HEK293 (cell line): ENCODE measurements at regions not wholly inside any gene's neighbourhood (a gene's known extent, or its start where the extent isn't known, plus 50 kb on each side); places are given as distances from the start of the nearest gene placed in this dataset.

ENCODE experiments used
- CTCF ChIA-PET: fragments of 350-600 bp; formaldehyde crosslinking; extraction: SDS; loops from one replicate; lab custom pipeline; 2021; ENCODE audit warnings: antibody characterized with exemption; lab: Yijun Ruan, JAX
- POLR2A ChIA-PET: fragments of 300-600 bp; formaldehyde crosslinking; extraction: SDS; loops from one replicate; lab custom pipeline; 2020; ENCODE audit warnings: antibody characterized with exemption, inconsistent platforms; lab: Yijun Ruan, JAX
- H3K27ac ChIP-seq: fragments of 200-500 bp; sonication (Bioruptor generic); 2 replicates; pipeline ENCODE4 v1.5.1; 2014; ENCODE audit warnings: low read depth, low read length, control low read depth, inconsistent platforms; ENCODE audit errors: extremely low read depth
- H3K36me3 ChIP-seq, 2 experiments: fragments of 200-500 bp in 1 of 2; sonication (Bioruptor generic) in 1 of 2; 1 replicate in 1 of 2; 2 replicates in 1 of 2; pipeline ENCODE4 v1.5.1; 2014 to 2017; ENCODE audit warnings: inconsistent platforms in 2 of 2, low read length in 2 of 2; ENCODE audit not compliant: control insufficient read depth in 2 of 2, insufficient read depth in 1 of 2
- H3K4me1 ChIP-seq: fragments of 200-500 bp; sonication (Bioruptor generic); 2 replicates; pipeline ENCODE4 v1.5.1; 2014; ENCODE audit warnings: mild to moderate bottlenecking, low read length, inconsistent platforms; ENCODE audit not compliant: control insufficient read depth, insufficient read depth
- H3K4me3 ChIP-seq: 2 replicates; pipeline ENCODE4 v1.5.1; 2011; ENCODE audit warnings: low read depth, mild to moderate bottlenecking, control low read depth, low read length, moderate library complexity
- H3K9me3 ChIP-seq: fragments of 200-500 bp; sonication (Bioruptor generic); 2 replicates; pipeline ENCODE4 v1.5.1; 2014; ENCODE audit warnings: low read depth, low read length, inconsistent platforms; ENCODE audit not compliant: control insufficient read depth, insufficient read depth
- BCL11B ChIP-seq: fragments of 450-650 bp; formaldehyde crosslinking; IDR thresholded peaks from 2 replicates; pipeline ENCODE4 v1.5.1; 2016; ENCODE audit warnings: low read depth, missing biosample characterization, missing genetic modification characterization
- GLI4 ChIP-seq: fragments of 450-650 bp; formaldehyde crosslinking; IDR thresholded peaks from 2 replicates; pipeline ENCODE4 v1.5.1; 2016; ENCODE audit warnings: missing biosample characterization, missing genetic modification characterization
- HOXC10 ChIP-seq: sonication (generic); formaldehyde crosslinking; IDR thresholded peaks from 2 replicates; pipeline ENCODE4 v1.8.1; 2023; ENCODE audit warnings: mild to moderate bottlenecking, missing genetic modification reagents
- SCRT1 ChIP-seq: fragments of 450-650 bp; formaldehyde crosslinking; IDR thresholded peaks from 2 replicates; pipeline ENCODE4 v1.5.1; 2016; ENCODE audit warnings: missing biosample characterization, missing genetic modification characterization, borderline replicate concordance
- ZFP3 ChIP-seq: fragments of 450-650 bp; formaldehyde crosslinking; IDR thresholded peaks from 2 replicates; pipeline ENCODE4 v1.5.1; 2016; ENCODE audit warnings: low read depth, missing biosample characterization, missing genetic modification characterization
- ZNF169 ChIP-seq: fragments of 450-650 bp; formaldehyde crosslinking; IDR thresholded peaks from 2 replicates; pipeline ENCODE4 v1.5.1; 2016; ENCODE audit warnings: missing biosample characterization, missing genetic modification characterization
- ZNF311 ChIP-seq: fragments of 450-650 bp; formaldehyde crosslinking; IDR thresholded peaks from 2 replicates; pipeline ENCODE4 v1.5.1; 2017; ENCODE audit warnings: missing biosample characterization, missing genetic modification characterization, borderline replicate concordance
- ZNF391 ChIP-seq: fragments of 450-650 bp; formaldehyde crosslinking; IDR thresholded peaks from 2 replicates; pipeline ENCODE4 v1.5.1; 2016; ENCODE audit warnings: low read depth, missing biosample characterization, missing genetic modification characterization, borderline replicate concordance
- ZNF404 ChIP-seq: fragments of 450-650 bp; formaldehyde crosslinking; IDR thresholded peaks from 2 replicates; pipeline ENCODE4 v1.5.1; 2017; ENCODE audit warnings: missing biosample characterization, missing genetic modification characterization
- ZNF555 ChIP-seq: fragments of 450-650 bp; formaldehyde crosslinking; conservative IDR thresholded peaks from 2 replicates; pipeline ENCODE4 v1.5.1; 2017; ENCODE audit warnings: missing biosample characterization, mild to moderate bottlenecking, missing genetic modification characterization, inconsistent platforms
- ZNF561 ChIP-seq: fragments of 450-650 bp; IDR thresholded peaks from 2 replicates; pipeline ENCODE4 v1.5.1; 2018; ENCODE audit warnings: missing biosample characterization, missing genetic modification characterization, borderline replicate concordance
- ZNF585B ChIP-seq: fragments of 450-650 bp; formaldehyde crosslinking; IDR thresholded peaks from 2 replicates; pipeline ENCODE4 v1.5.1; 2016; ENCODE audit warnings: missing biosample characterization, missing genetic modification characterization
- ZNF664 ChIP-seq: fragments of 450-650 bp; formaldehyde crosslinking; IDR thresholded peaks from 2 replicates; pipeline ENCODE4 v1.5.1; 2016; ENCODE audit warnings: missing biosample characterization, missing genetic modification characterization
- ZNF670 ChIP-seq: fragments of 450-650 bp; formaldehyde crosslinking; IDR thresholded peaks from 2 replicates; pipeline ENCODE4 v1.5.1; 2016; ENCODE audit warnings: missing biosample characterization, missing genetic modification characterization, low read depth
- ZNF76 ChIP-seq: fragments of 450-650 bp; formaldehyde crosslinking; IDR thresholded peaks from 2 replicates; pipeline ENCODE4; 2016; ENCODE audit warnings: low read depth, missing biosample characterization, missing genetic modification characterization, borderline replicate concordance
- ZNF768 ChIP-seq: fragments of 450-650 bp; formaldehyde crosslinking; IDR thresholded peaks from 2 replicates; pipeline ENCODE4 v1.5.1; 2018; ENCODE audit warnings: missing biosample characterization, mild to moderate bottlenecking, missing genetic modification characterization
- ZNF777 ChIP-seq: fragments of 450-650 bp; formaldehyde crosslinking; IDR thresholded peaks from 2 replicates; pipeline ENCODE4 v1.5.1; 2017; ENCODE audit warnings: missing biosample characterization, missing genetic modification characterization, borderline replicate concordance
- ZNF792 ChIP-seq: fragments of 450-650 bp; formaldehyde crosslinking; IDR thresholded peaks from 2 replicates; pipeline ENCODE4 v1.5.1; 2016; ENCODE audit warnings: missing biosample characterization, missing genetic modification characterization
- ZSCAN16 ChIP-seq: fragments of 450-650 bp; formaldehyde crosslinking; IDR thresholded peaks from 2 replicates; pipeline ENCODE4 v1.5.1; 2016; ENCODE audit warnings: missing biosample characterization, missing genetic modification characterization
- TF ChIP-seq, protein P1 (sequence below): fragments of 450-650 bp; formaldehyde crosslinking; IDR thresholded peaks from 2 replicates; pipeline ENCODE4 v1.5.1; 2017; ENCODE audit warnings: missing biosample characterization, mild to moderate bottlenecking, missing genetic modification characterization, moderate library complexity
- TF ChIP-seq, protein P2 (sequence below): fragments of 450-650 bp; formaldehyde crosslinking; IDR thresholded peaks from 2 replicates; pipeline ENCODE4 v1.5.1; 2016; ENCODE audit warnings: missing biosample characterization, missing genetic modification characterization
- TF ChIP-seq, protein P3 (sequence below): fragments of 450-650 bp; formaldehyde crosslinking; IDR thresholded peaks from 2 replicates; pipeline ENCODE4 v1.5.1; 2016; ENCODE audit warnings: missing biosample characterization, missing genetic modification characterization
- TF ChIP-seq, protein P4 (sequence below): fragments of 450-650 bp; formaldehyde crosslinking; IDR thresholded peaks from 2 replicates; pipeline ENCODE4 v1.5.1; 2016; ENCODE audit warnings: missing biosample characterization, missing genetic modification characterization
- TF ChIP-seq, protein P5 (sequence below): sonication (generic); formaldehyde crosslinking; IDR thresholded peaks from 2 replicates; pipeline ENCODE4 v1.8.1; 2022; ENCODE audit warnings: mild to moderate bottlenecking, moderate library complexity, missing genetic modification reagents

- Histone ChIP-seq H3K4me3 (no peak overlapping the region), H3K36me3 (no peaks in the 10 kb centered on the region), H3K4me1 (no peaks in the 10 kb centered on the region), H3K9me3 (no peaks in the 10 kb centered on the region), H3K27ac (no peak overlapping the region)
- ChIA-PET POLR2A (no interaction called here), CTCF (interaction anchor here (0.6 to 3.6 kb wide), 17 partner anchors 10 to 448 kb away, joined by 3 to 30 read pairs (median 4); no protein-coding TSS in a partner anchor)
- TF ChIP-seq GLI4 (tag by site-specific recombination) (no peak), ZNF792 (tag by site-specific recombination) (no peak), ZNF585B (tag by site-specific recombination) (no peak), ZNF404 (tag by site-specific recombination) (no peak), ZNF169 (tag by site-specific recombination) (no peak), ZNF664 (tag by site-specific recombination) (no peak), ZNF555 (tag by site-specific recombination) (no peak), ZNF777 (tag by site-specific recombination) (no peak)
- TF ChIP-seq, protein P1, sequence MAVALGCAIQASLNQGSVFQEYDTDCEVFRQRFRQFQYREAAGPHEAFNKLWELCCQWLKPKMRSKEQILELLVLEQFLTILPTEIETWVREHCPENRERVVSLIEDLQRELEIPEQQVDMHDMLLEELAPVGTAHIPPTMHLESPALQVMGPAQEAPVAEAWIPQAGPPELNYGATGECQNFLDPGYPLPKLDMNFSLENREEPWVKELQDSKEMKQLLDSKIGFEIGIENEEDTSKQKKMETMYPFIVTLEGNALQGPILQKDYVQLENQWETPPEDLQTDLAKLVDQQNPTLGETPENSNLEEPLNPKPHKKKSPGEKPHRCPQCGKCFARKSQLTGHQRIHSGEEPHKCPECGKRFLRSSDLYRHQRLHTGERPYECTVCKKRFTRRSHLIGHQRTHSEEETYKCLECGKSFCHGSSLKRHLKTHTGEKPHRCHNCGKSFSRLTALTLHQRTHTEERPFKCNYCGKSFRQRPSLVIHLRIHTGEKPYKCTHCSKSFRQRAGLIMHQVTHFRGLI (tag by site-specific recombination) = no peak
- TF ChIP-seq, protein P2, sequence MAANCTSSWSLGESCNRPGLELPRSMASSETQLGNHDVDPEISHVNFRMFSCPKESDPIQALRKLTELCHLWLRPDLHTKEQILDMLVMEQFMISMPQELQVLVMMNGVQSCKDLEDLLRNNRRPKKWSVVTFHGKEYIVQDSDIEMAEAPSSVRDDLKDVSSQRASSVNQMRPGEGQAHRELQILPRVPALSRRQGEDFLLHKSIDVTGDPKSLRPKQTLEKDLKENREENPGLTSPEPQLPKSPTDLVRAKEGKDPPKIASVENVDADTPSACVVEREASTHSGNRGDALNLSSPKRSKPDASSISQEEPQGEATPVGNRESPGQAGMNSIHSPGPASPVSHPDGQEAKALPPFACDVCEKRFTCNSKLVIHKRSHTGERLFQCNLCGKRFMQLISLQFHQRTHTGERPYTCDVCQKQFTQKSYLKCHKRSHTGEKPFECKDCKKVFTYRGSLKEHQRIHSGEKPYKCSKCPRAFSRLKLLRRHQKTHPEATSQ (tag by site-specific recombination) = no peak
These were observed 204.0 kb downstream of the DAD1 start for GRCh38 chr14:22384974-22385526.

GRCh38 chr14:22384167-22384549 is 204.9 kb downstream of the DAD1 start:
- H3K36me3 ChIP-seq = no peaks in the 10 kb centered on the region
- ChIA-PET CTCF (interaction anchor here (0.5 to 3.6 kb wide), 15 partner anchors 9 to 461 kb away, joined by 3 to 30 read pairs (median 4); no protein-coding TSS in a partner anchor), POLR2A (no interaction called here)
- no peaks in the 10 kb centered on the region for H3K4me1 ChIP-seq
- H3K27ac ChIP-seq = no peak overlapping the region
- H3K4me3 ChIP-seq = no peak overlapping the region
- H3K9me3 ChIP-seq = no peaks in the 10 kb centered on the region
- TF ChIP-seq ZNF561 (tag by site-specific recombination) (no peak), HOXC10 (no peak), BCL11B (tag by site-specific recombination) (no peak), ZFP3 (no peak), ZSCAN16 (no peak), ZNF391 (no peak), ZNF76 (tag by site-specific recombination) (no peak), ZNF311 (no peak), ZNF768 (no peak), SCRT1 (tag by site-specific recombination) (no peak), ZNF670 (no peak)
- TF ChIP-seq, protein P3, sequence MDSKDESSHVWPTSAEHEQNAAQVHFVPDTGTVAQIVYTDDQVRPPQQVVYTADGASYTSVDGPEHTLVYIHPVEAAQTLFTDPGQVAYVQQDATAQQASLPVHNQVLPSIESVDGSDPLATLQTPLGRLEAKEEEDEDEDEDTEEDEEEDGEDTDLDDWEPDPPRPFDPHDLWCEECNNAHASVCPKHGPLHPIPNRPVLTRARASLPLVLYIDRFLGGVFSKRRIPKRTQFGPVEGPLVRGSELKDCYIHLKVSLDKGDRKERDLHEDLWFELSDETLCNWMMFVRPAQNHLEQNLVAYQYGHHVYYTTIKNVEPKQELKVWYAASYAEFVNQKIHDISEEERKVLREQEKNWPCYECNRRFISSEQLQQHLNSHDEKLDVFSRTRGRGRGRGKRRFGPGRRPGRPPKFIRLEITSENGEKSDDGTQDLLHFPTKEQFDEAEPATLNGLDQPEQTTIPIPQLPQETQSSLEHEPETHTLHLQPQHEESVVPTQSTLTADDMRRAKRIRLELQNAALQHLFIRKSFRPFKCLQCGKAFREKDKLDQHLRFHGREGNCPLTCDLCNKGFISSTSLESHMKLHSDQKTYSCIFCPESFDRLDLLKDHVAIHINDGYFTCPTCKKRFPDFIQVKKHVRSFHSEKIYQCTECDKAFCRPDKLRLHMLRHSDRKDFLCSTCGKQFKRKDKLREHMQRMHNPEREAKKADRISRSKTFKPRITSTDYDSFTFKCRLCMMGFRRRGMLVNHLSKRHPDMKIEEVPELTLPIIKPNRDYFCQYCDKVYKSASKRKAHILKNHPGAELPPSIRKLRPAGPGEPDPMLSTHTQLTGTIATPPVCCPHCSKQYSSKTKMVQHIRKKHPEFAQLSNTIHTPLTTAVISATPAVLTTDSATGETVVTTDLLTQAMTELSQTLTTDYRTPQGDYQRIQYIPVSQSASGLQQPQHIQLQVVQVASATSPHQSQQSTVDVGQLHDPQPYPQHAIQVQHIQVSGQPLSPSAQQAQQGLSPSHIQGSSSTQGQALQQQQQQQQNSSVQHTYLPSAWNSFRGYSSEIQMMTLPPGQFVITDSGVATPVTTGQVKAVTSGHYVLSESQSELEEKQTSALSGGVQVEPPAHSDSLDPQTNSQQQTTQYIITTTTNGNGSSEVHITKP (tag by site-specific recombination) = no peak
- TF ChIP-seq, protein P2 (tag by site-specific recombination) = no peak
- TF ChIP-seq, protein P4, sequence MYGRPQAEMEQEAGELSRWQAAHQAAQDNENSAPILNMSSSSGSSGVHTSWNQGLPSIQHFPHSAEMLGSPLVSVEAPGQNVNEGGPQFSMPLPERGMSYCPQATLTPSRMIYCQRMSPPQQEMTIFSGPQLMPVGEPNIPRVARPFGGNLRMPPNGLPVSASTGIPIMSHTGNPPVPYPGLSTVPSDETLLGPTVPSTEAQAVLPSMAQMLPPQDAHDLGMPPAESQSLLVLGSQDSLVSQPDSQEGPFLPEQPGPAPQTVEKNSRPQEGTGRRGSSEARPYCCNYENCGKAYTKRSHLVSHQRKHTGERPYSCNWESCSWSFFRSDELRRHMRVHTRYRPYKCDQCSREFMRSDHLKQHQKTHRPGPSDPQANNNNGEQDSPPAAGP = no peak
- TF ChIP-seq, protein P5, sequence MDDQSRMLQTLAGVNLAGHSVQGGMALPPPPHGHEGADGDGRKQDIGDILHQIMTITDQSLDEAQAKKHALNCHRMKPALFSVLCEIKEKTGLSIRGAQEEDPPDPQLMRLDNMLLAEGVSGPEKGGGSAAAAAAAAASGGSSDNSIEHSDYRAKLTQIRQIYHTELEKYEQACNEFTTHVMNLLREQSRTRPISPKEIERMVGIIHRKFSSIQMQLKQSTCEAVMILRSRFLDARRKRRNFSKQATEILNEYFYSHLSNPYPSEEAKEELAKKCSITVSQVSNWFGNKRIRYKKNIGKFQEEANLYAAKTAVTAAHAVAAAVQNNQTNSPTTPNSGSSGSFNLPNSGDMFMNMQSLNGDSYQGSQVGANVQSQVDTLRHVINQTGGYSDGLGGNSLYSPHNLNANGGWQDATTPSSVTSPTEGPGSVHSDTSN (CRISPR knock-in tag) = no peak
